ENCODE measurements at regions not wholly inside any gene's neighbourhood (a gene's known extent, or its start where the extent isn't known, plus 50 kb on each side); places are given as distances from the start of the nearest gene placed in this dataset.

DNA sequence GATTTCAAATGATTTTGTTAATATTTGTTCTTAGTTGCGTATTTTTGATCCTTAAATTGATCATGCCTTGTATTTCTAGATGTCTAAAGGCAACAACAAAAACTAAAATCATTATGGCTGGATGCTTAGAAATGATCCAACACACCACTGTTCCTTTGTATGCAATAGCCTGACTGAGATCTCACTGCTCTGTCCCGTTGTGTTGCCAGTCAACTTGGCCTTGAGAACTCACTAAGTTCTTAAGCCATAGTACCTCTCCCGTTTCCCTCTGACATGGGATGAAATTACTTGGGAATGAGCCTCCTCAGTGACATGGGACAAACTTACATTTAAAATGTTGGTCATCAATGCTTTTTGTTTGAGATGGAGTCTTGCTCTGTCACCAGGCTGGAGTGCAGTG is 222.0 kb upstream of the HS6ST1 start:
- TF ChIP-seq CTCF (conservative IDR thresholded peaks at IDR 0.05; ENCODE audit: low read depth, low read length) (no peak), EZH2 (IDR thresholded peaks at IDR 0.05; ENCODE audit: low read length, unreplicated experiment) (no peak), EZH2phosphoT487 (IDR thresholded peaks at IDR 0.05; ENCODE audit: borderline replicate concordance, low read length) (no peak)
